SK-N-SH (cell line): ENCODE measurements at regions not wholly inside any gene's neighbourhood (a gene's known extent, or its start where the extent isn't known, plus 50 kb on each side); places are given as distances from the start of the nearest gene placed in this dataset.

ENCODE experiments used
- CTCF ChIA-PET: fragments of 300-600, 350-600 bp; formaldehyde crosslinking; extraction: SDS; loops from one replicate; lab custom pipeline; 2021; lab: Yijun Ruan, JAX
- POLR2A ChIA-PET: fragments of 350-600 bp; sonication (Branson Sonifier 250); formaldehyde crosslinking; extraction: SDS; loops from one replicate; lab custom pipeline; 2020; ENCODE audit warnings: antibody characterized with exemption, inconsistent platforms; lab: Yijun Ruan, JAX
- DNase-seq: peaks from one replicate; pipeline ENCODE4 v3.0.0; 2012
- H2AFZ ChIP-seq: fragments of 200-600 bp; sonication (generic); 2 replicates; pipeline ENCODE4 v1.8.1; 2016; ENCODE audit warnings: antibody characterized with exemption, mild to moderate bottlenecking, low read depth
- H3F3A ChIP-seq: fragments of 200-600 bp; sonication (generic); replicated peaks from 2 replicates; pipeline ENCODE3; 2016; ENCODE audit warnings: antibody characterized with exemption, mild to moderate bottlenecking; ENCODE audit not compliant: insufficient read depth
- H3K27ac ChIP-seq, 2 experiments: fragments of 200-500 bp in 1 of 2; fragments of 200-600 bp in 1 of 2; sonication (Bioruptor generic) in 1 of 2; sonication (generic), shearing (Covaris generic) in 1 of 2; 2 replicates each; pipeline versions ENCODE4 v1.5.1 to v1.6.1; 2014 to 2016; ENCODE audit warnings: low read depth in 2 of 2, inconsistent platforms in 1 of 2, low read length in 1 of 2, mild to moderate bottlenecking in 1 of 2, mixed read lengths in 1 of 2
- H3K27me3 ChIP-seq: fragments of 200-600 bp; sonication (generic), shearing (Covaris generic); 2 replicates; pipeline ENCODE4 v1.6.1; 2016; ENCODE audit warnings: mixed run types; ENCODE audit not compliant: insufficient read depth
- H3K36me3 ChIP-seq, 2 experiments: fragments of 200-500 bp in 1 of 2; fragments of 200-600 bp in 1 of 2; sonication (Bioruptor generic) in 1 of 2; sonication (generic) in 1 of 2; replicated peaks in 1 of 2; 2 replicates each; pipeline versions ENCODE3 to v1.5.1; 2014 to 2016; ENCODE audit warnings: low read length in 1 of 2, mild to moderate bottlenecking in 1 of 2; ENCODE audit not compliant: insufficient read depth in 2 of 2, control insufficient read depth in 1 of 2
- H3K4me1 ChIP-seq, 2 experiments: fragments of 200-500 bp in 1 of 2; fragments of 200-600 bp in 1 of 2; sonication (Bioruptor generic) in 1 of 2; sonication (generic), shearing (Covaris generic) in 1 of 2; 2 replicates each; pipeline versions ENCODE4 v1.5.1 to v1.6.1; 2014 to 2016; ENCODE audit warnings: low read depth in 1 of 2, low read length in 1 of 2, mixed run types in 1 of 2; ENCODE audit not compliant: insufficient read depth in 2 of 2, control insufficient read depth in 1 of 2
- H3K4me2 ChIP-seq: fragments of 200-600 bp; sonication (generic), shearing (Covaris generic); 2 replicates; pipeline ENCODE4 v1.6.1; 2017; ENCODE audit warnings: mixed run types
- H3K4me3 ChIP-seq, 2 experiments: fragments of 200-500 bp in 1 of 2; fragments of 200-600 bp in 1 of 2; sonication (Bioruptor generic) in 1 of 2; sonication (generic), shearing (Covaris generic) in 1 of 2; 2 replicates each; pipeline versions ENCODE4 v1.5.1 to v1.8.1; 2014 to 2016; ENCODE audit warnings: low read depth in 2 of 2, inconsistent platforms in 1 of 2, low read length in 1 of 2, mild to moderate bottlenecking in 1 of 2, mixed read lengths in 1 of 2, moderate library complexity in 1 of 2
- H3K79me2 ChIP-seq: fragments of 200-600 bp; sonication (generic); 2 replicates; pipeline ENCODE4 v1.8.1; 2017; ENCODE audit warnings: mild to moderate bottlenecking; ENCODE audit not compliant: insufficient read depth
- H3K9ac ChIP-seq: fragments of 200-600 bp; sonication (generic); 2 replicates; pipeline ENCODE4 v1.6.1; 2017; ENCODE audit warnings: mixed run types
- H3K9me2 ChIP-seq: fragments of 200-600 bp; sonication (generic); 2 replicates; pipeline ENCODE4 v1.6.1; 2017; ENCODE audit warnings: mixed run types
- H3K9me3 ChIP-seq: fragments of 200-600 bp; sonication (generic); 2 replicates; pipeline ENCODE4 v1.6.1; 2017; ENCODE audit warnings: mixed run types, mild to moderate bottlenecking, moderate library complexity
- H4K20me1 ChIP-seq: fragments of 200-600 bp; sonication (generic); 2 replicates; pipeline ENCODE4 v1.6.1; 2017; ENCODE audit warnings: mild to moderate bottlenecking, mixed run types; ENCODE audit not compliant: insufficient read depth
- ELF1 ChIP-seq: IDR thresholded peaks from 2 replicates; pipeline ENCODE4 v1.4.0; 2012
- EP300 ChIP-seq, 2 experiments: IDR thresholded peaks; 2 replicates each; pipeline versions ENCODE4 v1.4.0 to v1.6.1; 2012; ENCODE audit warnings: borderline replicate concordance in 1 of 2, low read depth in 1 of 2, low read length in 1 of 2
- EZH2phosphoT487 ChIP-seq: fragments of 200-600 bp; sonication (generic); IDR thresholded peaks from 2 replicates; pipeline ENCODE4 v1.6.1; 2017; ENCODE audit warnings: low read depth, mixed run types, mild to moderate bottlenecking, antibody characterized with exemption, moderate library complexity, borderline replicate concordance
- FOSL2 ChIP-seq: IDR thresholded peaks from 2 replicates; pipeline ENCODE4 v1.4.0; 2012; ENCODE audit warnings: low read depth, mild to moderate bottlenecking, moderate library complexity, borderline replicate concordance
- FOXM1 ChIP-seq: IDR thresholded peaks from 2 replicates; pipeline ENCODE4 v1.4.0; 2012; ENCODE audit warnings: low read depth, mild to moderate bottlenecking
- MEF2A ChIP-seq: IDR thresholded peaks from 2 replicates; pipeline ENCODE4 v1.4.0; 2012; ENCODE audit warnings: low read depth, borderline replicate concordance
- NFIC ChIP-seq: IDR thresholded peaks from 2 replicates; pipeline ENCODE4 v1.4.0; 2012; ENCODE audit warnings: borderline replicate concordance
- RXRA ChIP-seq: IDR thresholded peaks from 2 replicates; pipeline ENCODE4 v1.4.0; 2012; ENCODE audit warnings: low read depth, mild to moderate bottlenecking, borderline replicate concordance
- SIN3A ChIP-seq: IDR thresholded peaks from 2 replicates; pipeline ENCODE4 v1.6.1; 2012; ENCODE audit warnings: low read depth, mild to moderate bottlenecking, low read length, moderate library complexity, borderline replicate concordance
- SMC3 ChIP-seq: IDR thresholded peaks from 2 replicates; pipeline ENCODE4 v1.6.1; 2012; ENCODE audit warnings: low read depth, low read length, improper control_type of control experiment
- TCF12 ChIP-seq: IDR thresholded peaks from 2 replicates; pipeline ENCODE4 v1.4.0; 2012
- TEAD4 ChIP-seq: IDR thresholded peaks from 2 replicates; pipeline ENCODE4 v1.4.0; 2012; ENCODE audit warnings: mild to moderate bottlenecking, borderline replicate concordance; ENCODE audit not compliant: insufficient read depth
- WGBS: methylation state at CpG from one replicate; pipeline ENCODE4 v1.1.6; 2017; ENCODE audit warnings: low lambda C conversion rate; 5-methylcytosine and 5-hydroxymethylcytosine counted together
- TF ChIP-seq, protein P1 (sequence below): IDR thresholded peaks from 2 replicates; pipeline ENCODE4 v1.4.0; 2012; ENCODE audit warnings: low read depth, borderline replicate concordance
- TF ChIP-seq, protein P2 (sequence below): IDR thresholded peaks from 2 replicates; pipeline ENCODE4 v1.4.0; 2012; ENCODE audit warnings: low read depth, borderline replicate concordance
- TF ChIP-seq, protein P3 (sequence below): IDR thresholded peaks from 2 replicates; pipeline ENCODE4 v1.6.1; 2012; ENCODE audit warnings: mild to moderate bottlenecking, low read depth, low read length, moderate library complexity
- TF ChIP-seq, protein P4 (sequence below): IDR thresholded peaks from 2 replicates; pipeline ENCODE4 v1.4.0; 2012; ENCODE audit warnings: low read depth
- TF ChIP-seq, protein P5 (sequence below): fragments of 150-350 bp; IDR thresholded peaks from 2 replicates; pipeline ENCODE4 v1.6.1; 2017; ENCODE audit warnings: antibody characterized with exemption, low read length, low read depth, borderline replicate concordance

DNA sequence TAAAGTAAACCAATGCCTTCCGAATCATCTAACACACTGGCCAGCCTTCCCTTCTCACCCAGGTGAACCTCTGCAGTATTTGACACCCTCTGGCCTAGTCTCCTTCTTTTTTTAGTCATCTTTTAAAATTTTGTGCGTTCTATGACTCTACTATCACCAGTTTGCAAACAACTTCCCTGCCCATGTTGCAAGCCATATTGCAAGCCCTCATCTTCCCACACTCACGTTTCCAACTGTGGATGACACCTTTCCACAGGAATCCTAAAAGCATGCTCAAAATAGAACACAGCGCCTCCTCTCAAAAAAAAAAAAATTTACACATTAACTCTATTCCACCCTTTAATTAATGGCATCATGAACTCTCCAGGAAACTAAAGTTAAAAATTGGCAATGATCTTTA is 440.1 kb downstream of the EFNB2 start:
- H3K36me3 ChIP-seq = no peaks in the 10 kb centered on the region
- H3K9me2 ChIP-seq = no peaks in the 10 kb centered on the region
- no peaks in the 10 kb centered on the region for H4K20me1 ChIP-seq
- POLR2A ChIA-PET = no interaction called here
- H3K4me1 ChIP-seq = peaks cover 0 to 3% of the 10 kb centered on the region in 2 experiments; a peak in 2 of 4 replicates
- no peak overlapping the region for H2AFZ ChIP-seq
- H3K9ac ChIP-seq = no peak overlapping the region
- WGBS = 89% methylated on average over 4 of the region's 4 CpGs
- no peak for DNase-seq
- H3K4me2 ChIP-seq = no peak overlapping the region
- H3K27me3 ChIP-seq = no peaks in the 10 kb centered on the region
- no peaks in the 10 kb centered on the region for H3K9me3 ChIP-seq
- no peaks in the 10 kb centered on the region for H3F3A ChIP-seq
- no peak overlapping the region for H3K4me3 ChIP-seq
- H3K27ac ChIP-seq = no peak overlapping the region
- no peaks in the 10 kb centered on the region for H3K79me2 ChIP-seq
- CTCF ChIA-PET = interaction anchor here (0.8 kb wide), 1 partner anchor 74 kb away, joined by 3 read pairs; no protein-coding TSS in a partner anchor
- TF ChIP-seq MEF2A (no peak), TCF12 (no peak), ELF1 (no peak), RXRA (no peak), TEAD4 (no peak), EP300 (IDR thresholded peaks at IDR 0.05; ENCODE audit: borderline replicate concordance in 1 of 2, low read depth in 1 of 2, low read length in 1 of 2) (no peak), FOXM1 (no peak), SMC3 (no peak), SIN3A (no peak), NFIC (no peak), EZH2phosphoT487 (no peak), FOSL2 (no peak)
- TF ChIP-seq, protein P1, sequence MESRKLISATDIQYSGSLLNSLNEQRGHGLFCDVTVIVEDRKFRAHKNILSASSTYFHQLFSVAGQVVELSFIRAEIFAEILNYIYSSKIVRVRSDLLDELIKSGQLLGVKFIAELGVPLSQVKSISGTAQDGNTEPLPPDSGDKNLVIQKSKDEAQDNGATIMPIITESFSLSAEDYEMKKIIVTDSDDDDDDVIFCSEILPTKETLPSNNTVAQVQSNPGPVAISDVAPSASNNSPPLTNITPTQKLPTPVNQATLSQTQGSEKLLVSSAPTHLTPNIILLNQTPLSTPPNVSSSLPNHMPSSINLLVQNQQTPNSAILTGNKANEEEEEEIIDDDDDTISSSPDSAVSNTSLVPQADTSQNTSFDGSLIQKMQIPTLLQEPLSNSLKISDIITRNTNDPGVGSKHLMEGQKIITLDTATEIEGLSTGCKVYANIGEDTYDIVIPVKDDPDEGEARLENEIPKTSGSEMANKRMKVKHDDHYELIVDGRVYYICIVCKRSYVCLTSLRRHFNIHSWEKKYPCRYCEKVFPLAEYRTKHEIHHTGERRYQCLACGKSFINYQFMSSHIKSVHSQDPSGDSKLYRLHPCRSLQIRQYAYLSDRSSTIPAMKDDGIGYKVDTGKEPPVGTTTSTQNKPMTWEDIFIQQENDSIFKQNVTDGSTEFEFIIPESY = no peak
- TF ChIP-seq, protein P2, sequence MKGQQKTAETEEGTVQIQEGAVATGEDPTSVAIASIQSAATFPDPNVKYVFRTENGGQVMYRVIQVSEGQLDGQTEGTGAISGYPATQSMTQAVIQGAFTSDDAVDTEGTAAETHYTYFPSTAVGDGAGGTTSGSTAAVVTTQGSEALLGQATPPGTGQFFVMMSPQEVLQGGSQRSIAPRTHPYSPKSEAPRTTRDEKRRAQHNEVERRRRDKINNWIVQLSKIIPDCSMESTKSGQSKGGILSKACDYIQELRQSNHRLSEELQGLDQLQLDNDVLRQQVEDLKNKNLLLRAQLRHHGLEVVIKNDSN = no peak
- TF ChIP-seq, protein P3, sequence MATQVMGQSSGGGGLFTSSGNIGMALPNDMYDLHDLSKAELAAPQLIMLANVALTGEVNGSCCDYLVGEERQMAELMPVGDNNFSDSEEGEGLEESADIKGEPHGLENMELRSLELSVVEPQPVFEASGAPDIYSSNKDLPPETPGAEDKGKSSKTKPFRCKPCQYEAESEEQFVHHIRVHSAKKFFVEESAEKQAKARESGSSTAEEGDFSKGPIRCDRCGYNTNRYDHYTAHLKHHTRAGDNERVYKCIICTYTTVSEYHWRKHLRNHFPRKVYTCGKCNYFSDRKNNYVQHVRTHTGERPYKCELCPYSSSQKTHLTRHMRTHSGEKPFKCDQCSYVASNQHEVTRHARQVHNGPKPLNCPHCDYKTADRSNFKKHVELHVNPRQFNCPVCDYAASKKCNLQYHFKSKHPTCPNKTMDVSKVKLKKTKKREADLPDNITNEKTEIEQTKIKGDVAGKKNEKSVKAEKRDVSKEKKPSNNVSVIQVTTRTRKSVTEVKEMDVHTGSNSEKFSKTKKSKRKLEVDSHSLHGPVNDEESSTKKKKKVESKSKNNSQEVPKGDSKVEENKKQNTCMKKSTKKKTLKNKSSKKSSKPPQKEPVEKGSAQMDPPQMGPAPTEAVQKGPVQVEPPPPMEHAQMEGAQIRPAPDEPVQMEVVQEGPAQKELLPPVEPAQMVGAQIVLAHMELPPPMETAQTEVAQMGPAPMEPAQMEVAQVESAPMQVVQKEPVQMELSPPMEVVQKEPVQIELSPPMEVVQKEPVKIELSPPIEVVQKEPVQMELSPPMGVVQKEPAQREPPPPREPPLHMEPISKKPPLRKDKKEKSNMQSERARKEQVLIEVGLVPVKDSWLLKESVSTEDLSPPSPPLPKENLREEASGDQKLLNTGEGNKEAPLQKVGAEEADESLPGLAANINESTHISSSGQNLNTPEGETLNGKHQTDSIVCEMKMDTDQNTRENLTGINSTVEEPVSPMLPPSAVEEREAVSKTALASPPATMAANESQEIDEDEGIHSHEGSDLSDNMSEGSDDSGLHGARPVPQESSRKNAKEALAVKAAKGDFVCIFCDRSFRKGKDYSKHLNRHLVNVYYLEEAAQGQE = no peak
- TF ChIP-seq, protein P4, sequence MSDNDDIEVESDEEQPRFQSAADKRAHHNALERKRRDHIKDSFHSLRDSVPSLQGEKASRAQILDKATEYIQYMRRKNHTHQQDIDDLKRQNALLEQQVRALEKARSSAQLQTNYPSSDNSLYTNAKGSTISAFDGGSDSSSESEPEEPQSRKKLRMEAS = no peak
- TF ChIP-seq, protein P5, sequence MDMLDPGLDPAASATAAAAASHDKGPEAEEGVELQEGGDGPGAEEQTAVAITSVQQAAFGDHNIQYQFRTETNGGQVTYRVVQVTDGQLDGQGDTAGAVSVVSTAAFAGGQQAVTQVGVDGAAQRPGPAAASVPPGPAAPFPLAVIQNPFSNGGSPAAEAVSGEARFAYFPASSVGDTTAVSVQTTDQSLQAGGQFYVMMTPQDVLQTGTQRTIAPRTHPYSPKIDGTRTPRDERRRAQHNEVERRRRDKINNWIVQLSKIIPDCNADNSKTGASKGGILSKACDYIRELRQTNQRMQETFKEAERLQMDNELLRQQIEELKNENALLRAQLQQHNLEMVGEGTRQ = no peak
- TF ChIP-seq, all 33 proteins: peak for 0
